Trophoblast cell (in vitro differentiated cells and primary cell): ENCODE measurements at regions not wholly inside any gene's neighbourhood (a gene's known extent, or its start where the extent isn't known, plus 50 kb on each side); places are given as distances from the start of the nearest gene placed in this dataset.

ENCODE experiments used
- DNase-seq, 2 donors: peaks; one replicate each; pipeline ENCODE4 v3.0.0-alpha.2; 2016
- H2AFZ ChIP-seq: 2 replicates; pipeline ENCODE4 v1.6.1; 2013; ENCODE audit warnings: low read length, moderate library complexity, mild to moderate bottlenecking; ENCODE audit not compliant: insufficient read depth, poor library complexity
- H2AK5ac ChIP-seq: 2 replicates; pipeline ENCODE4 v1.6.1; 2013; ENCODE audit warnings: mild to moderate bottlenecking, low read length
- H2BK120ac ChIP-seq: 2 replicates; pipeline ENCODE4 v1.6.1; 2013; ENCODE audit warnings: low read length, mild to moderate bottlenecking, moderate library complexity; ENCODE audit not compliant: insufficient read depth, poor library complexity
- H2BK12ac ChIP-seq: 2 replicates; pipeline ENCODE4 v1.6.1; 2013; ENCODE audit warnings: mild to moderate bottlenecking, low read length, moderate library complexity
- H2BK5ac ChIP-seq: 2 replicates; pipeline ENCODE4 v1.6.1; 2013; ENCODE audit warnings: low read length, low read depth, moderate library complexity, mild to moderate bottlenecking; ENCODE audit not compliant: poor library complexity
- H3K14ac ChIP-seq: 2 replicates; pipeline ENCODE4 v1.6.1; 2013; ENCODE audit warnings: mild to moderate bottlenecking, low read length
- H3K18ac ChIP-seq: 2 replicates; pipeline ENCODE4 v1.6.1; 2013; ENCODE audit warnings: mild to moderate bottlenecking, low read length
- H3K23ac ChIP-seq: 2 replicates; pipeline ENCODE4 v1.6.1; 2013; ENCODE audit warnings: low read length
- H3K27ac ChIP-seq: 2 replicates; pipeline ENCODE4 v1.5.1; 2013; ENCODE audit warnings: low read depth, mild to moderate bottlenecking, inconsistent platforms, low read length, moderate library complexity
- H3K27me3 ChIP-seq: 2 replicates; pipeline ENCODE4 v1.6.1; 2013; ENCODE audit warnings: inconsistent platforms, mild to moderate bottlenecking, low read length, moderate library complexity; ENCODE audit not compliant: insufficient read depth
- H3K36me3 ChIP-seq, 2 experiments: 1 replicate in 1 of 2; 2 replicates in 1 of 2; pipeline ENCODE4 v1.6.1; 2013; ENCODE audit warnings: low read length in 2 of 2, mild to moderate bottlenecking in 2 of 2, moderate library complexity in 1 of 2; ENCODE audit not compliant: insufficient read depth in 2 of 2, control insufficient read depth in 1 of 2
- H3K4ac ChIP-seq: 2 replicates; pipeline ENCODE4 v1.6.1; 2013; ENCODE audit warnings: low read depth, mild to moderate bottlenecking, low read length, moderate library complexity
- H3K4me1 ChIP-seq, 2 experiments: 1 replicate in 1 of 2; 2 replicates in 1 of 2; pipeline ENCODE4 v1.6.1; 2013; ENCODE audit warnings: low read length in 2 of 2, mild to moderate bottlenecking in 2 of 2, moderate library complexity in 1 of 2; ENCODE audit not compliant: insufficient read depth in 2 of 2, control insufficient read depth in 1 of 2
- H3K4me2 ChIP-seq: 2 replicates; pipeline ENCODE4 v1.6.1; 2013; ENCODE audit warnings: inconsistent platforms, mild to moderate bottlenecking, low read length, moderate library complexity
- H3K4me3 ChIP-seq: 2 replicates; pipeline ENCODE4 v1.5.1; 2013; ENCODE audit warnings: mild to moderate bottlenecking, low read depth, low read length, inconsistent platforms
- H3K79me1 ChIP-seq: one replicate; pipeline ENCODE4 v1.6.1; 2013; ENCODE audit warnings: low read length
- H3K79me2 ChIP-seq: 2 replicates; pipeline ENCODE4 v1.6.1; 2013; ENCODE audit warnings: low read length, mild to moderate bottlenecking; ENCODE audit not compliant: control insufficient read depth, insufficient read depth, poor library complexity
- H3K9ac ChIP-seq: 2 replicates; pipeline ENCODE4 v1.6.1; 2013; ENCODE audit warnings: mild to moderate bottlenecking, low read length
- H3K9me3 ChIP-seq: 2 replicates; pipeline ENCODE4 v1.6.1; 2013; ENCODE audit warnings: low read depth, mild to moderate bottlenecking, control low read depth, inconsistent platforms, low read length; ENCODE audit not compliant: insufficient read depth
- H4K12ac ChIP-seq: 2 replicates; pipeline ENCODE4 v1.6.1; 2013; ENCODE audit warnings: low read depth, mild to moderate bottlenecking, low read length, moderate library complexity
- H4K8ac ChIP-seq: 2 replicates; pipeline ENCODE4 v1.6.1; 2013; ENCODE audit warnings: low read depth, mild to moderate bottlenecking, low read length, moderate library complexity
- H4K91ac ChIP-seq: one replicate; pipeline ENCODE4 v1.6.1; 2013; ENCODE audit warnings: low read depth, mild to moderate bottlenecking, low read length, moderate library complexity
- WGBS: extraction: QIAGEN DNeasy Blood & Tissue Kit; methylation state at CpG from one replicate; pipeline ENCODE4 v1.1.7; 2013; ENCODE audit warnings: missing lambda C conversion rate; ENCODE audit not compliant: insufficient read length, insufficient coverage; ENCODE audit errors: extremely low coverage; 5-methylcytosine and 5-hydroxymethylcytosine counted together

GRCh38 chr12:125283521-125283920, 218.3 kb downstream of the AACS start:
- Histone ChIP-seq H3K9ac (no peak overlapping the region), H3K9me3 (no peaks in the 10 kb centered on the region), H3K23ac (no peak overlapping the region), H3K14ac (no peak overlapping the region), H2BK12ac (no peak overlapping the region), H4K91ac (no peak overlapping the region), H2BK5ac (no peak overlapping the region), H2AK5ac (no peak overlapping the region), H3K27ac (no peak overlapping the region), H3K36me3 (no peaks in the 10 kb centered on the region), H2BK120ac (no peak overlapping the region), H3K4ac (no peak overlapping the region), H3K79me1 (no peaks in the 10 kb centered on the region), H2AFZ (no peak overlapping the region), H3K4me1 (peaks cover 0 to 5% of the 10 kb centered on the region in 2 experiments), H4K12ac (no peak overlapping the region), H3K4me3 (no peak overlapping the region), H3K18ac (no peak overlapping the region), H4K8ac (no peak overlapping the region), H3K27me3 (no peaks in the 10 kb centered on the region), H3K4me2 (no peak overlapping the region), H3K79me2 (no peaks in the 10 kb centered on the region)
- DNase-seq: no peak
- no CpG with 5 or more reads among the region's 9 CpGs for WGBS

GRCh38 chr12:125284087-125284486, 218.9 kb downstream of the AACS start:
- Histone ChIP-seq H4K8ac (no peak overlapping the region), H2BK5ac (no peak overlapping the region), H3K4me2 (no peak overlapping the region), H3K4me1 (peaks cover 0 to 5% of the 10 kb centered on the region in 2 experiments), H2AK5ac (no peak overlapping the region), H3K27me3 (no peaks in the 10 kb centered on the region), H3K79me1 (no peaks in the 10 kb centered on the region), H3K18ac (no peak overlapping the region), H3K9ac (no peak overlapping the region), H4K91ac (no peak overlapping the region), H3K27ac (no peak overlapping the region), H3K23ac (no peak overlapping the region), H3K36me3 (no peaks in the 10 kb centered on the region), H3K14ac (no peak overlapping the region), H3K79me2 (no peaks in the 10 kb centered on the region), H2AFZ (no peak overlapping the region), H3K9me3 (no peaks in the 10 kb centered on the region), H2BK120ac (no peak overlapping the region), H3K4ac (no peak overlapping the region), H4K12ac (no peak overlapping the region), H3K4me3 (no peak overlapping the region), H2BK12ac (no peak overlapping the region)
- DNase-seq: no peak
- no CpG with 5 or more reads among the region's 5 CpGs for WGBS

GRCh38 chr12:125284945-125285685, 219.9 kb downstream of the AACS start:
- H3K4me3 ChIP-seq: no peak overlapping the region
- no peak overlapping the region for H2AK5ac ChIP-seq
- no peak overlapping the region for H3K4me2 ChIP-seq
- H2BK12ac ChIP-seq: no peak overlapping the region
- no peak overlapping the region for H4K91ac ChIP-seq
- no peaks in the 10 kb centered on the region for H3K27me3 ChIP-seq
- H3K9me3 ChIP-seq: no peaks in the 10 kb centered on the region
- no peak overlapping the region for H3K9ac ChIP-seq
- no peak overlapping the region for H2BK120ac ChIP-seq
- H3K23ac ChIP-seq: no peak overlapping the region
- H3K79me2 ChIP-seq: no peaks in the 10 kb centered on the region
- no peak overlapping the region for H4K12ac ChIP-seq
- no peak overlapping the region for H2AFZ ChIP-seq
- no peak overlapping the region for H3K18ac ChIP-seq
- no peak overlapping the region for H4K8ac ChIP-seq
- no peaks in the 10 kb centered on the region for H3K79me1 ChIP-seq
- H3K4me1 ChIP-seq: peaks cover 0 to 5% of the 10 kb centered on the region in 2 experiments
- H2BK5ac ChIP-seq: no peak overlapping the region
- no peak for DNase-seq
- H3K4ac ChIP-seq: no peak overlapping the region
- no peak overlapping the region for H3K14ac ChIP-seq
- WGBS: no CpG with 5 or more reads among the region's 7 CpGs
- no peaks in the 10 kb centered on the region for H3K36me3 ChIP-seq
- H3K27ac ChIP-seq: no peak overlapping the region

- no peak overlapping the region for H2AFZ ChIP-seq
- H3K4me1 ChIP-seq: peaks cover 0 to 2% of the 10 kb centered on the region in 2 experiments
- no peak overlapping the region for H3K18ac ChIP-seq
- no peak for DNase-seq
- no peaks in the 10 kb centered on the region for H3K79me2 ChIP-seq
- H3K27me3 ChIP-seq: no peaks in the 10 kb centered on the region
- H3K9ac ChIP-seq: no peak overlapping the region
- H3K4ac ChIP-seq: no peak overlapping the region
- H3K79me1 ChIP-seq: no peaks in the 10 kb centered on the region
- no peaks in the 10 kb centered on the region for H3K36me3 ChIP-seq
- H3K9me3 ChIP-seq: no peaks in the 10 kb centered on the region
- no peak overlapping the region for H3K4me2 ChIP-seq
- H3K14ac ChIP-seq: no peak overlapping the region
- H4K91ac ChIP-seq: no peak overlapping the region
- no CpG with 5 or more reads among the region's 7 CpGs for WGBS
- H3K27ac ChIP-seq: no peak overlapping the region
- H3K23ac ChIP-seq: no peak overlapping the region
- H2BK12ac ChIP-seq: no peak overlapping the region
- no peak overlapping the region for H2BK5ac ChIP-seq
- no peak overlapping the region for H2AK5ac ChIP-seq
- H3K4me3 ChIP-seq: no peak overlapping the region
- no peak overlapping the region for H2BK120ac ChIP-seq
- H4K8ac ChIP-seq: no peak overlapping the region
- no peak overlapping the region for H4K12ac ChIP-seq
These were observed 220.9 kb downstream of the AACS start for GRCh38 chr12:125286005-125286727.
